ENCODE measurements at regions not wholly inside any gene's neighbourhood (a gene's known extent, or its start where the extent isn't known, plus 50 kb on each side); places are given as distances from the start of the nearest gene placed in this dataset.

- TF ChIP-seq CTCF (conservative IDR thresholded peaks at IDR 0.05) (no peak), EZH2 (IDR thresholded peaks at IDR 0.05; ENCODE audit: low read depth) (no peak)
These were observed 1297.4 kb upstream of the MIR17HG start for GRCh38 chr13:90049989-90050671.
